Activated CD4-positive, alpha-beta T cell treated with anti-CD3 and anti-CD28 coated beads, Interleukin-2, amount 50 U/mL, for 48 hours (primary cell): ENCODE measurements at regions not wholly inside any gene's neighbourhood (a gene's known extent, or its start where the extent isn't known, plus 50 kb on each side); places are given as distances from the start of the nearest gene placed in this dataset.
"Not testable (repeated sequence)": the region's sequence is repeated elsewhere in the genome, so short reads cannot be mapped to it uniquely, and the experiment has no call there.

Experiments
- DNase-seq, 2 experiments: peaks; one replicate each; pipeline ENCODE4 v3.0.0-alpha.2; 2020

GRCh38 chr11:25527841-25528240 is 804.1 kb upstream of the ANO3 start:
- DNase-seq = no peak

DNA sequence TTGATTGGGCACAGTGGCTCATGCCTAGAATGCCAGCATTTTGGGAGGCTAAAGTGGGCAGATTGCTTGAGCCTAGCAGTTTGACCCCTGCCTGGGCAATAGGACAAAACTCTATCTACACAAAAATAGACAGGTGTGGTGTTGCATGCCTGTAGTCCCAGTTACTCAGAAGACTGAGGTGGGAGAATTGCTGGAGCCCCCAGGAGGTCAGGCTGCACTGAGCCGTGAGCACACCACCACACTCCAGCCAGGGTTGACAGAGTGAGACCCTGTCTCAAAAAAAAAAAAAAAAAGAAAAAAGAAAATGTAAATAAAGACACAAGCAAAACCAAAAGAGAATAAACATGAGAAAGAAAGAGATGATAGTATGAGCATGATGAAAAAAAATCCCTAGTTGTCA is 802.4 kb upstream of the ANO3 start:
- DNase-seq = no peak

GRCh38 chr11:25535467-25536272 is 796.3 kb upstream of the ANO3 start:
- DNase-seq = no peak

- no peak for DNase-seq
These were observed 795.6 kb upstream of the ANO3 start for GRCh38 chr11:25536289-25536688.

DNA sequence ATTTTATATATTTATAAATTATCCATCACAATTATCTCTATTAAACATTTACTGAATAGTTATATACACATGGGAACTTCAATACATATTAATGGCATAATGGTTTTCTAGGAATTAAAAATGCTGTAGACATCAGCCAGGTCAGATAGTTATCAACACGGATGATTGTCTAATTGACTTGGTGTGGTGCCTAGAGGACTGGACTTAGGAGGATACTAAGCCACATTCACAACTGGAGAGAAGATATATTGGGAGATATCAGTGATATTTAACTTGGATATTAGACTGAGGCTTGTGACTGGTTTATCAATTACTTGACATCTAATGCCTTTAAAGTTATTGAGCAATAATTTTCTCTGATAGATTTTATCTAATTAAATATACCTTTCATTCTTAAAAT is 794.5 kb upstream of the ANO3 start:
- no peak for DNase-seq

- DNase-seq = no peak
These were observed 784.6 kb upstream of the ANO3 start for GRCh38 chr11:25547292-25547691.

DNA sequence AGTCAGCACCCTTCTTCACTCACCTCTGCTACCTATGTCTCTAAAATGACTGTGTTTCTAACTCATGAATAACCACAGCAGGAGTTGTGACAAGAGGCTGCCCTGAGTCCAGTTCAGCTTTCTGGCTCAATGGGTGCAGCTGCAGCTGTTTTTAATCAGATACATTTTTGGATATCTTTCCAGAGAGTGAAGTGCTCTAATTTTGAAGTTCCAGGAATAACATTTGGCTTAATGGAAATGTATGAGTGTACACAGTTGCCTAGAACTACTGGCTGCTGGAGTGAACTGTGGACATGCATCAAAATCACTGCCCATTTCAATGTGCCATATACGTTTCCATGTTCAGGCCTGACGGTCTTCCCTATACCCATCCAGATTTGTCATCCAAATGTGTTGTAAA is 769.5 kb upstream of the ANO3 start:
- DNase-seq = no peak

DNA sequence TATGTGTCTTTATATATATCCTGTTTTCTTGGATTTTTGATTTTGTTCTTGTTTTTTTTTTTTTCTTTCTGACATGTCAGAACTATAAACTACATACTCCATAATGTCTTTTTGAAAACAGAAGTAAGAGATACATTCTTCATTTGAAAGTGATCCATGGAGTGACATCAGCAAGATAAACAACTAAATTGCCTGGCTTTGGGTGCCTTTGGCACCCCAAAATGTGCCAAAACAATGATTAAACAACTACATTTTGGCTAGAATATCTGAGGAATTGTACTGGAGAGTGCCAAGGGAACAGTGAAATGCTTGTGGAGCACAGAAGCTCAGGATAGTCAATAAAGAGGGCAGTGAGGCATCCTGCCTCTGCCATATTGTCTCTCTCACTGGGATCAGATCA is 766.1 kb upstream of the ANO3 start:
- no peak for DNase-seq

- no peak for DNase-seq
These were observed 765.4 kb upstream of the ANO3 start for GRCh38 chr11:25566298-25567200.

GRCh38 chr11:25576320-25576719 is 755.6 kb upstream of the ANO3 start:
- no peak for DNase-seq

DNA sequence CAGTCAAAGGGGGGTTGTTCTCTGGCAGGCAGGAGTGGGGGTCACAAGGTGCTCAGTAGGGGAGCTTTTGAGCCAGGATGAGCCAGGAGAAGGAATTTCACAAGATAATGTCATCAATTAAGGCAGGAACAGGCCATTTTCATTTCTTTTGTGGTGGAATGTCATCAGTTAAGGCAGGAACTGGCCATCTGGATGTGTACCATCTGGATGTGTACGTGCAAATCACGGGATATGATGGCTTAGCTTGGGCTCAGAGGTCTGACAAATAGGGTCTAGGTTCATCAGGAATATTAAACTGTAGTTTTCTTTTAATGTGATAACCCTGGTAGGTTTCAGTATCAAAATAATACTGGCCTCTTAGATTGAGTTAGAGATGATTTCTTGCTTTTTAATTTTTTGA is 752.4 kb upstream of the ANO3 start:
- DNase-seq = not testable (repeated sequence)

DNA sequence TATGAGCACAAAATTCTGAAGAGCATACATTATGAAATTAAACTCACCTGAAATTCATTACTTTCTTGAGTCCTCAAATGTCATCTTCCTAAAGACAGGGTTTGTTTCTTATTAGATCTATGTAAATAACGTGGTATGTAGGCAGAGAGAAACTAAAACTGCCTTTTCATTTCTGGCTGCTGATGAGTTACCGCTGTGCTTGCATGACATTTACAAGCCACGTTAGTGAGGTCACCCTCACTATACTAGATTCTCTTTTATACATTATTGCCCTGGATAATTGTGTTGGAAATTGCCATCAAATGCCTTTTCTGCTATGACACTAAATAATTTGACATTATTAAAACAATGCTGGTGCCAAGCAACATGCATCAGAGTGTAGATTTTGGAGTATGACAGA is 748.3 kb upstream of the ANO3 start:
- no peak for DNase-seq

- DNase-seq = no peak
These were observed 744.4 kb upstream of the ANO3 start for GRCh38 chr11:25587496-25587895.

DNA sequence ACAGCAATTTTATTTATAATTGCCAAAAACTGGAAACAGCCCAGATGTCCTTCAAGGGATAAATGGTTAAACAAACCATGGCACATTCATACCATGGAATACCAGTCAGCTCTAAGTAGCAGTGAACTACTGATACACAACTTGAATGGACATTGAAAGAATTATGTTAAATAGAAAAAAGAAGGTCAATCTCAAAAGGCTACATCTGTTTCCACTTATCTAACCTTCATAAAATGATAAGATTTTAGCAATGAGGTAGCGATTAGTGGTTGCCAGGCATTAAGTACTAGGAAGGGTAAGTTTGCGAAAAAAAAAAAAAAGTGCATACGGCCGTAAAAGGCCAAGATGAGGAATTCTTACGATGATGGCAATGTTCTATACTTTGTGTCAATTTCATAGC is 738.7 kb upstream of the ANO3 start:
- DNase-seq = no peak

DNA sequence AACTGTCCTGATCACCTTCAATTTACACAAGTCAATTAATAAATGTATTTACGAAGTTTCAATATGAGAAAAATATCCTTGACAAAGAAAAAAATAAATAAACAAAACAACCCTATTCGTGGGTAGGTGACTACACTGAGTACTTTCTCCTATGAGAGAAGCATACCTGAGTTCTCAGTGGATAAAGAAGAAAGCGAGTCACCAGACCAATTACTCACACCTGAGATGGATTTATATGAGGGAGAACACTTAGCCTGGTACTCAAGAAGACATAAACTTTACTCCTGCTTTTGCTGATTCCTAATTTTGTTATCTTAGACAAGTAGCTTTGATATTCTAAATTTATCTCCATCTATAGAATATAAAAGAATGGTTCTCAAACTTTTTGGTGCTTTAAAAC is 735.2 kb upstream of the ANO3 start:
- no peak for DNase-seq

DNA sequence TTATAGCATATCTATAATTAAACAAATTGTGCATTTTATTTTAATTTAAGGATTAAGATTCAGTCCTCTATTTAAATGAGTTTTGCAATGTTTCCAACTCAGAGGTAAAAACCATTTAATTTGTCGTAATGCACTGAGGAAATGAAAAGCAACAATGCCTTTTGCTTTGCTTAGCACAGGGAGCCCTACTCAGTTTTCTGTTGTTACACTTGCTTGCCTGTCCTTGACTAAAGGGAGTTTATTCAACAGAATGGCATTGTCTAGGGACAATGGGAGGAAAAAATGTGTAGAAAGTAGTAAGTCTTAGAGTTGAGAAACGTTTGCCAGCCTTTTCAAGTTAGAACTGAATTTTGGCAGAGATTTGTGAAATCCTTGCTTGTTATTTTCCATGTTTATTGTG is 734.2 kb upstream of the ANO3 start:
- DNase-seq = no peak

DNA sequence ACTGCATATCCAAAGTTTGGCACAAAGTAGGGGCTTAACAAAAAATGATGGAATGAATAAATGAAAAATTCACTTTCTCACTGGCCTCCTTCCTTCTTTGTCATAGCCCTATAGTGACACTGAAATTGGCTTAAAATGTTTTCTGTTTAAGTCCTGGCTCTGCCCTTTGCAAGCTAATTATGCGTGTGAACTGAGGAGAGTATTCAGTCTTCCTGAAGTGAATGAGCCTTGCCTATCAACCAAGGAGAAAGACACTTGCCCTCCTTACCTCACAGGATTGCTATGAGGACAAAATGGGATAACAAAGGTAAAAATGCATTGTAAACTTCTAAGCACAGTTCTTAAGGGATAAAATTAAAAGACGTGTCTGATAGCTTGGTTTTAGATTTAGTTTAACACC is 729.8 kb upstream of the ANO3 start:
- no peak for DNase-seq

- no peak for DNase-seq
These were observed 729.0 kb upstream of the ANO3 start for GRCh38 chr11:25602959-25603358.

GRCh38 chr11:25612806-25613205 is 719.1 kb upstream of the ANO3 start:
- DNase-seq = no peak

DNA sequence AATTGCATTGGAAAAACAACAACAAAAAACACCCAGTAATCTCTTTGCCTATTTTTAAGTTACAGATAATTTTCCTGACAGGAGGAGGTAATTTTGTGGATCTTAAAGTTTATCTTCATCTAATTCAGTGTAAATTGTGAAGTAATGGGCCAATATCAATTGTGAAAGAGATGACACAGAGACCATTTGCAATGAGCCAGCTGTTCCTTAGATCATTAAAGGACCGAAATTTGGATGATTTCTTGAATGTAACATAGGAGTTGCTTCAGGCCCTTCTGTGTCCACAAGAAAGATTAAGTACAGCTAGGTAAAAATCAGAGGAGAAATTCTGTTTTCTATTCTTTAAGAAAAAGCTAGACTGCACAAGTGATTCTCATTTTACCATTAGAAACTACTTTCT is 718.5 kb upstream of the ANO3 start:
- DNase-seq = no peak

- DNase-seq = no peak
These were observed 718.1 kb upstream of the ANO3 start for GRCh38 chr11:25613865-25614264.

DNA sequence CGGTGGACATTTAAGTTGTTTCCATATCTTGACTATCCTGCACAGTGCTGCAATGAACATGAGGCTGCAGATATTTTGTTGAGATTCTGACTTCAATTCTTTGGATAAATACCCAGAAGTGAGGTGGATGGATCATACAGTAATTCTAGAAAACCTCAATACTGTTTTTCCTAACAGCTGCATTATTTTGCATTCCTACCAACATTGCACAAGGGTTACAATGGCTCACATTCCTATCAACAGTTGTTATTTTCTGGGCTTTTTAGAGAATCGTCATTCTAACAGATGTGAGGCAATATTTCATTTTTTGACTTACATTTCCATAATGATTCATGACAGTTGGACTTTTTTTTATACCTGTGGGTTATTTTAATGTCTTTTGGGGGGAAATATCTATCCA is 716.9 kb upstream of the ANO3 start:
- no peak for DNase-seq

DNA sequence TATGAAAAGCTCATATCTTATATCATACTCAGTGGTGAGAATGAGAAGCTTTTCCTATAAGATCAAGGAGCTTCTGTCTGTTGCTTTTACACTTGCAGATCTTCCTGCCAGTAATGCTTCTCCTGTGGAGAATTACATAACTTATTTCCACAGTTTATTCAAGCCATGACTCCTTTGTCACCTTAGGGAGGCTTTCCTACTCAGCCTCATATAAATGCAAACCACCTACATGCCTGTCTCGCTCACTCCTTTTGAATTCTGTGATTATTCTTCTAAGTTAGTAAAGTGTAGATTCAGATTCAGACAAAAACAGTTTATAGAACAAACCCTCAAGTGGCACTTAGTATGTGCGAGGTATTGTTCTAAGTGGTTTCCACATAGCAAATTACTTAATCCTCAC is 716.1 kb upstream of the ANO3 start:
- DNase-seq = no peak

DNA sequence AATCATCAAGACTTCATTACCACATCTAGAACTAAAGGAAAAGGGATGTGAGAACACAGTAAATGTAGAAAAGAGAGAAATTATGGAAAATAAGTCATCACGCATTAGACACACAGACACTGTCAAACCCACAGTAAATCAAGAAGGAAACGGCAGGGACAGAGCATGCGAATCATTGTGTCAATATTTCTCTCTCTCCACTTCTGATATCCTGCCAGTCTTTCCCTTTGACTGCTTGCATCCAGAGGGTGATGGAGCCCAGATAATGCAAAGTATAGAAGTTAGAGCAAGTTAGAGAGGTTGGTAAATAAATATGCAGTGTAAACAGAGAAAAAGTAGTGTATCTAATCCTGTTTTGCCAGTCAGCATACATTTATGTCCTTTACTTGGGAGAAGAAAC is 706.8 kb upstream of the ANO3 start:
- DNase-seq = no peak
